Endothelial cell of umbilical vein (primary cell): ENCODE measurements at regions not wholly inside any gene's neighbourhood (a gene's known extent, or its start where the extent isn't known, plus 50 kb on each side); places are given as distances from the start of the nearest gene placed in this dataset.

Source experiments
- BruUV-seq: library from RNA; stranded (reverse); fragments of 400-500 nt; replicated peaks from 2 replicates; lab custom pipeline; 2021; lab: Mats Ljungman, UMichigan
- CTCF ChIA-PET: fragments of 300-600, 350-600 bp; sonication (Branson Sonifier 250); formaldehyde crosslinking; loops from one replicate; lab custom pipeline; 2021; ENCODE audit warnings: antibody characterized with exemption, inconsistent platforms; lab: Charles Lee
- POLR2A ChIA-PET: fragments of 300-600, 350-600 bp; sonication (Branson Sonifier 250); formaldehyde crosslinking; loops from one replicate; lab custom pipeline; 2021; ENCODE audit warnings: antibody characterized with exemption, inconsistent platforms; lab: Charles Lee
- DNase-seq: peaks from one replicate; pipeline ENCODE4 v3.0.0-alpha.2; 2011; ENCODE audit warnings: low read depth, low spot score
- FAIRE-seq: peaks from 2 replicates; lab custom pipeline; 2011; peaks lifted over from hg19 to GRCh38; lab: Jason Lieb, UNC
- H2AFZ ChIP-seq: 2 replicates; pipeline ENCODE4 v1.6.0; 2012; ENCODE audit warnings: low read depth, low read length, control low read depth, inconsistent platforms
- H3K27ac ChIP-seq: 2 replicates; pipeline ENCODE4 v1.5.1; 2011; ENCODE audit warnings: low read depth, mild to moderate bottlenecking, control low read depth, low read length, moderate library complexity; ENCODE audit not compliant: insufficient read depth
- H3K27me3 ChIP-seq, 2 experiments: 2 replicates each; pipeline versions ENCODE4 v1.6.0 to v1.6.1; 2011; ENCODE audit warnings: low read length in 2 of 2, mixed read lengths in 1 of 2; ENCODE audit not compliant: control insufficient read depth in 2 of 2, insufficient read depth in 2 of 2
- H3K36me3 ChIP-seq, 2 experiments: 2 replicates in 1 of 2; 3 replicates in 1 of 2; pipeline ENCODE4 v1.5.1; 2011; ENCODE audit warnings: low read length in 2 of 2, mild to moderate bottlenecking in 1 of 2, moderate library complexity in 1 of 2; ENCODE audit not compliant: control insufficient read depth in 2 of 2, insufficient read depth in 2 of 2; ENCODE audit errors: extremely low read depth in 1 of 2
- H3K4me1 ChIP-seq: 3 replicates; pipeline ENCODE4 v1.5.1; 2011; ENCODE audit warnings: mild to moderate bottlenecking, low read length; ENCODE audit not compliant: control insufficient read depth, insufficient read depth; ENCODE audit errors: extremely low read depth
- H3K4me2 ChIP-seq: 2 replicates; pipeline ENCODE4 v1.6.1; 2011; ENCODE audit warnings: low read length, control low read depth, mixed read lengths; ENCODE audit not compliant: insufficient read depth
- H3K4me3 ChIP-seq, 3 experiments: fragments of 200-600 bp in 1 of 3; sonication (generic), shearing (Covaris generic) in 1 of 3; replicated peaks in 1 of 3; 2 replicates each; pipeline ENCODE4 v1.5.1; 2011 to 2016; ENCODE audit warnings: control low read depth in 3 of 3, low read length in 3 of 3, mild to moderate bottlenecking in 2 of 3, inconsistent platforms in 1 of 3, low read depth in 1 of 3, moderate library complexity in 1 of 3; ENCODE audit not compliant: insufficient read depth in 1 of 3
- H3K79me2 ChIP-seq: 2 replicates; pipeline ENCODE4 v1.6.0; 2012; ENCODE audit warnings: low read length, inconsistent platforms; ENCODE audit not compliant: control insufficient read depth, insufficient read depth
- H3K9ac ChIP-seq: replicated peaks from 2 replicates; pipeline ENCODE3; 2011; ENCODE audit warnings: low read length, control low read depth; ENCODE audit not compliant: insufficient read depth; ENCODE audit errors: extremely low read depth
- H3K9me1 ChIP-seq: replicated peaks from 3 replicates; pipeline ENCODE4 v1.6.0; 2011; ENCODE audit warnings: mild to moderate bottlenecking, low read length; ENCODE audit not compliant: control insufficient read depth, insufficient read depth; ENCODE audit errors: extremely low read depth
- H3K9me3 ChIP-seq: replicated peaks from 2 replicates; pipeline ENCODE4 v1.5.1; 2012; ENCODE audit warnings: low read length, inconsistent platforms; ENCODE audit not compliant: control insufficient read depth, insufficient read depth
- H4K20me1 ChIP-seq: replicated peaks from 2 replicates; pipeline ENCODE3; 2011; ENCODE audit warnings: mild to moderate bottlenecking, low read length; ENCODE audit not compliant: control insufficient read depth, insufficient read depth; ENCODE audit errors: extremely low read depth
- EZH2 ChIP-seq: IDR thresholded peaks from 2 replicates; pipeline ENCODE4 v1.6.1; 2012; ENCODE audit warnings: borderline replicate concordance, low read depth, mild to moderate bottlenecking, moderate library complexity, low read length, inconsistent platforms; ENCODE audit not compliant: severe bottlenecking
- GATA2 ChIP-seq: IDR thresholded peaks from 2 replicates; pipeline ENCODE4 v1.7.0; 2011; ENCODE audit warnings: low read depth, mild to moderate bottlenecking, moderate library complexity, mixed read lengths, low read length; ENCODE audit not compliant: insufficient read length, insufficient read depth
- MYC ChIP-seq: IDR thresholded peaks from one replicate; pipeline ENCODE4 v1.6.1; 2011; ENCODE audit warnings: mild to moderate bottlenecking, low read depth, low read length
- POLR2A ChIP-seq: IDR thresholded peaks from 2 replicates; pipeline ENCODE4 v1.6.1; 2012; ENCODE audit warnings: low read depth, mild to moderate bottlenecking, control low read depth, low read length
- POLR2AphosphoS5 ChIP-seq: IDR thresholded peaks from 2 replicates; pipeline ENCODE4 v1.6.1; 2012; ENCODE audit warnings: low read depth, mild to moderate bottlenecking, control low read depth, low read length, moderate library complexity; ENCODE audit not compliant: insufficient read depth
- dilution Hi-C: fragments of 300-500 bp; cut with MboI; formaldehyde crosslinking; loops from one replicate; pipeline ENCODE4 v1.15.0; 2019; ENCODE audit warnings: low sequenced_read_pairs; ENCODE audit not compliant: extremely low pct_ligation_motif_present
- intact Hi-C: fragments of 100-400 bp; cut with micrococcal nuclease; formaldehyde crosslinking; loops from one replicate; pipeline ENCODE4 v1.10.0; 2022
- TF ChIP-seq, protein P1 (sequence below), 2 donors: IDR thresholded peaks; 1 replicate in 1 of 2; 2 replicates in 1 of 2; pipeline ENCODE4 v1.5.1; 2011; ENCODE audit warnings: low read length in 2 of 2, mild to moderate bottlenecking in 2 of 2, moderate library complexity in 2 of 2, control low read depth in 1 of 2, inconsistent platforms in 1 of 2, low read depth in 1 of 2; ENCODE audit not compliant: insufficient read depth in 1 of 2; ENCODE audit errors: extremely low read depth in 1 of 2

- H2AFZ ChIP-seq, result peak overlapping the region; percentile 27
- no peak for TF ChIP-seq GATA2
- TF ChIP-seq MYC, result no peak
- TF ChIP-seq, protein P1, sequence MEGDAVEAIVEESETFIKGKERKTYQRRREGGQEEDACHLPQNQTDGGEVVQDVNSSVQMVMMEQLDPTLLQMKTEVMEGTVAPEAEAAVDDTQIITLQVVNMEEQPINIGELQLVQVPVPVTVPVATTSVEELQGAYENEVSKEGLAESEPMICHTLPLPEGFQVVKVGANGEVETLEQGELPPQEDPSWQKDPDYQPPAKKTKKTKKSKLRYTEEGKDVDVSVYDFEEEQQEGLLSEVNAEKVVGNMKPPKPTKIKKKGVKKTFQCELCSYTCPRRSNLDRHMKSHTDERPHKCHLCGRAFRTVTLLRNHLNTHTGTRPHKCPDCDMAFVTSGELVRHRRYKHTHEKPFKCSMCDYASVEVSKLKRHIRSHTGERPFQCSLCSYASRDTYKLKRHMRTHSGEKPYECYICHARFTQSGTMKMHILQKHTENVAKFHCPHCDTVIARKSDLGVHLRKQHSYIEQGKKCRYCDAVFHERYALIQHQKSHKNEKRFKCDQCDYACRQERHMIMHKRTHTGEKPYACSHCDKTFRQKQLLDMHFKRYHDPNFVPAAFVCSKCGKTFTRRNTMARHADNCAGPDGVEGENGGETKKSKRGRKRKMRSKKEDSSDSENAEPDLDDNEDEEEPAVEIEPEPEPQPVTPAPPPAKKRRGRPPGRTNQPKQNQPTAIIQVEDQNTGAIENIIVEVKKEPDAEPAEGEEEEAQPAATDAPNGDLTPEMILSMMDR (IDR thresholded peaks at IDR 0.05; ENCODE audit: extremely low read depth in 1 of 2, insufficient read depth in 1 of 2, low read depth in 1 of 2, low read length in 2 of 2), result no peak
- TF ChIP-seq POLR2AphosphoS5, result no peak
- TF ChIP-seq EZH2, result no peak
- no peak for TF ChIP-seq POLR2A
- no peaks in the 10 kb centered on the region for H3K9me3 ChIP-seq
- intact Hi-C loops, result no loop called here
- H3K36me3 ChIP-seq, result no peaks in the 10 kb centered on the region
- DNase-seq (no peak), FAIRE-seq (no peak)
- H4K20me1 ChIP-seq, result no peaks in the 10 kb centered on the region
- BruUV-seq, result no TSS peak
- H3K27me3 ChIP-seq, result peaks cover 23 to 25% of the 10 kb centered on the region in 2 experiments
- no peak overlapping the region for H3K4me2 ChIP-seq
- H3K4me1 ChIP-seq, result peaks cover 17% of the 10 kb centered on the region
- ChIA-PET POLR2A (no interaction called here), CTCF (interaction anchor here (1.1 to 1.7 kb wide), 4 partner anchors 9 to 537 kb away, joined by 3 to 5 read pairs (median 4); no protein-coding TSS in a partner anchor)
- no peak overlapping the region for H3K4me3 ChIP-seq
- H3K9ac ChIP-seq, result no peak overlapping the region
- dilution Hi-C loops, result no loop called here
- no peaks in the 10 kb centered on the region for H3K79me2 ChIP-seq
- H3K27ac ChIP-seq, result no peak overlapping the region
- no peaks in the 10 kb centered on the region for H3K9me1 ChIP-seq
Measured at GRCh38 chr10:55628260-55628701, 732.8 kb downstream of the ZWINT start.
